ENCODE measurements at regions not wholly inside any gene's neighbourhood (a gene's known extent, or its start where the extent isn't known, plus 50 kb on each side); places are given as distances from the start of the nearest gene placed in this dataset.
"Not testable (repeated sequence)": the region's sequence is repeated elsewhere in the genome, so short reads cannot be mapped to it uniquely, and the experiment has no call there.

- DNase-seq: no peak
Observed at GRCh38 chr4:116639070-116639577, 446.3 kb downstream of the TRAM1L1 start.

- DNase-seq: no peak
Observed at GRCh38 chr4:116638592-116638991, 446.8 kb downstream of the TRAM1L1 start.

- DNase-seq: no peak
Observed at GRCh38 chr4:116636917-116637316, 448.5 kb downstream of the TRAM1L1 start.

- no peak for DNase-seq
Observed at GRCh38 chr4:116632269-116632668, 453.1 kb downstream of the TRAM1L1 start.

GRCh38 chr4:116628598-116628997 is 456.8 kb downstream of the TRAM1L1 start:
- DNase-seq: no peak

GRCh38 chr4:116627545-116627944 is 457.8 kb downstream of the TRAM1L1 start:
- no peak for DNase-seq

GRCh38 chr4:116619508-116619907 is 465.9 kb downstream of the TRAM1L1 start:
- DNase-seq: not testable (repeated sequence)

GRCh38 chr4:116618638-116619037 is 466.7 kb downstream of the TRAM1L1 start:
- DNase-seq: no peak

GRCh38 chr4:116603096-116603495 is 482.3 kb downstream of the TRAM1L1 start:
- no peak for DNase-seq

GRCh38 chr4:116599859-116600258 is 485.5 kb downstream of the TRAM1L1 start:
- DNase-seq: no peak

GRCh38 chr4:116598980-116599789 is 486.2 kb downstream of the TRAM1L1 start:
- no peak for DNase-seq

- no peak for DNase-seq
Observed at GRCh38 chr4:116598155-116598979, 487.0 kb downstream of the TRAM1L1 start.

GRCh38 chr4:116590648-116591047 is 494.7 kb downstream of the TRAM1L1 start:
- DNase-seq: no peak

- DNase-seq: no peak
Observed at GRCh38 chr4:116588783-116589182, 496.6 kb downstream of the TRAM1L1 start.

- no peak for DNase-seq
Observed at GRCh38 chr4:116585246-116585645, 500.1 kb downstream of the TRAM1L1 start.

- DNase-seq: no peak
Observed at GRCh38 chr4:116577321-116577720, 508.1 kb downstream of the TRAM1L1 start.

- no peak for DNase-seq
Observed at GRCh38 chr4:116573540-116573939, 511.8 kb downstream of the TRAM1L1 start.

- DNase-seq: no peak
Observed at GRCh38 chr4:116561768-116562167, 523.6 kb downstream of the TRAM1L1 start.

GRCh38 chr4:116551806-116552205 is 533.6 kb downstream of the TRAM1L1 start:
- no peak for DNase-seq

- DNase-seq: no peak
Observed at GRCh38 chr4:116547632-116548031, 537.7 kb downstream of the TRAM1L1 start.

- DNase-seq: no peak
Observed at GRCh38 chr4:116546759-116547158, 538.6 kb downstream of the TRAM1L1 start.

GRCh38 chr4:116544946-116545345 is 540.4 kb downstream of the TRAM1L1 start:
- no peak for DNase-seq

GRCh38 chr4:116539744-116540143 is 545.6 kb downstream of the TRAM1L1 start:
- DNase-seq: no peak

GRCh38 chr4:116537828-116538227 is 547.5 kb downstream of the TRAM1L1 start:
- no peak for DNase-seq
